Breast epithelium (tissue), 4 donors: ENCODE measurements at regions not wholly inside any gene's neighbourhood (a gene's known extent, or its start where the extent isn't known, plus 50 kb on each side); places are given as distances from the start of the nearest gene placed in this dataset.

ENCODE experiments used
- DNase-seq, 2 donors: peaks; one replicate each; pipeline ENCODE4 v3.0.0-alpha.2; 2019; ENCODE audit warnings: low spot score in 2 of 2
- H3K27ac ChIP-seq, 2 donors: fragments of 200-600 bp; sonication (generic) in 1 of 2; one replicate each; pipeline ENCODE4 v1.5.1; 2016 to 2019; ENCODE audit warnings: mild to moderate bottlenecking in 1 of 2
- H3K27me3 ChIP-seq, 2 donors: fragments of 200-600 bp; sonication (generic) in 1 of 2; one replicate each; pipeline versions ENCODE4 v1.5.1 to v1.6.0; 2017 to 2019; ENCODE audit warnings: control low read depth in 1 of 2, mild to moderate bottlenecking in 1 of 2
- H3K36me3 ChIP-seq: fragments of 200-600 bp; one replicate; pipeline ENCODE4 v1.5.1; 2019
- H3K4me1 ChIP-seq, 2 donors: fragments of 200-600 bp; sonication (generic); one replicate each; pipeline ENCODE4 v1.5.1; 2016 to 2019; ENCODE audit warnings: control low read depth in 1 of 2
- H3K4me3 ChIP-seq, 3 donors: fragments of 200-600 bp; sonication (generic); 1 replicate in 2 of 3; 2 replicates in 1 of 3; pipeline ENCODE4 v1.5.1; 2016 to 2019; ENCODE audit warnings: mild to moderate bottlenecking in 3 of 3, moderate library complexity in 2 of 3
- H3K9me3 ChIP-seq, 2 donors: fragments of 200-600 bp; sonication (generic) in 1 of 2; one replicate each; pipeline ENCODE4 v1.5.1; 2016 to 2019; ENCODE audit warnings: control low read depth in 1 of 2
- CTCF ChIP-seq, 3 donors: fragments of 450-650 bp; IDR thresholded peaks; one replicate each; pipeline ENCODE4 v1.5.1; 2016 to 2017; ENCODE audit warnings: antibody characterized with exemption in 3 of 3, mild to moderate bottlenecking in 3 of 3, moderate library complexity in 3 of 3
- POLR2A ChIP-seq: fragments of 450-650 bp; IDR thresholded peaks from one replicate; pipeline ENCODE4 v1.6.1; 2016; ENCODE audit warnings: antibody characterized with exemption, mild to moderate bottlenecking, moderate library complexity
- POLR2AphosphoS5 ChIP-seq, 3 donors: sonication (generic); formaldehyde crosslinking; IDR thresholded peaks; one replicate each; pipeline ENCODE4 v1.6.1; 2017; ENCODE audit warnings: antibody characterized with exemption in 3 of 3
- intact Hi-C: fragments of 100-400 bp; cut with DNase I; formaldehyde crosslinking; loops from one replicate; pipeline ENCODE4 v1.15.1; 2023; ENCODE audit warnings: low total_unique reads

- no peak for TF ChIP-seq POLR2AphosphoS5 (IDR thresholded peaks at IDR 0.05)
- no peak for TF ChIP-seq POLR2A
- no peak for TF ChIP-seq CTCF (IDR thresholded peaks at IDR 0.05)
- Histone ChIP-seq H3K36me3 (no peaks in the 10 kb centered on the region), H3K9me3 (no peaks in the 10 kb centered on the region), H3K4me1 (no peaks in the 10 kb centered on the region), H3K4me3 (no peak overlapping the region), H3K27ac (no peak overlapping the region), H3K27me3 (peaks cover 0 to 65% of the 10 kb centered on the region in 2 donors)
- no peak for DNase-seq
- intact Hi-C loops, result no loop called here
Observed at GRCh38 chr22:49106096-49106841, 721.4 kb downstream of the BRD1 start.

- no peaks in the 10 kb centered on the region for H3K9me3 ChIP-seq
- H3K4me1 ChIP-seq, result no peaks in the 10 kb centered on the region
- H3K4me3 ChIP-seq, result no peak overlapping the region
- no peak overlapping the region for H3K27ac ChIP-seq
- TF ChIP-seq POLR2AphosphoS5 (IDR thresholded peaks at IDR 0.05), result no peak
- no peak for TF ChIP-seq CTCF (IDR thresholded peaks at IDR 0.05)
- no peak for TF ChIP-seq POLR2A
- DNase-seq, result no peak
- no peaks in the 10 kb centered on the region for H3K36me3 ChIP-seq
- peaks cover 0 to 79% of the 10 kb centered on the region in 2 donors for H3K27me3 ChIP-seq
- intact Hi-C loops, result no loop called here
Observed at GRCh38 chr22:49104434-49104833, 723.2 kb downstream of the BRD1 start.

GRCh38 chr22:49103314-49104059 lies 724.2 kb downstream of the BRD1 start:
- DNase-seq, result no peak
- H3K4me1 ChIP-seq, result no peaks in the 10 kb centered on the region
- no peak overlapping the region for H3K4me3 ChIP-seq
- H3K36me3 ChIP-seq, result no peaks in the 10 kb centered on the region
- TF ChIP-seq POLR2A, result no peak
- no peak for TF ChIP-seq CTCF (IDR thresholded peaks at IDR 0.05)
- TF ChIP-seq POLR2AphosphoS5 (IDR thresholded peaks at IDR 0.05), result no peak
- H3K27ac ChIP-seq, result no peak overlapping the region
- intact Hi-C loops, result no loop called here
- peaks cover 0 to 71% of the 10 kb centered on the region in 2 donors for H3K27me3 ChIP-seq
- H3K9me3 ChIP-seq, result no peaks in the 10 kb centered on the region

GRCh38 chr22:49102367-49102766 lies 725.3 kb downstream of the BRD1 start:
- Histone ChIP-seq H3K36me3 (no peaks in the 10 kb centered on the region), H3K27me3 (peaks cover 0 to 60% of the 10 kb centered on the region in 2 donors), H3K9me3 (no peaks in the 10 kb centered on the region), H3K4me1 (no peaks in the 10 kb centered on the region), H3K4me3 (no peak overlapping the region), H3K27ac (no peak overlapping the region)
- no peak for DNase-seq
- intact Hi-C loops, result no loop called here
- TF ChIP-seq POLR2AphosphoS5 (IDR thresholded peaks at IDR 0.05), result no peak
- no peak for TF ChIP-seq POLR2A

GRCh38 chr22:49101873-49102272 lies 725.8 kb downstream of the BRD1 start:
- intact Hi-C loops, result no loop called here
- no peaks in the 10 kb centered on the region for H3K4me1 ChIP-seq
- no peak for TF ChIP-seq POLR2AphosphoS5 (IDR thresholded peaks at IDR 0.05)
- TF ChIP-seq CTCF (IDR thresholded peaks at IDR 0.05), result no peak
- no peak for TF ChIP-seq POLR2A
- no peaks in the 10 kb centered on the region for H3K36me3 ChIP-seq
- no peak overlapping the region for H3K27ac ChIP-seq
- no peaks in the 10 kb centered on the region for H3K9me3 ChIP-seq
- DNase-seq, result peak in 1 of 2 donors; percentile 12
- H3K4me3 ChIP-seq, result no peak overlapping the region
- peaks cover 0 to 55% of the 10 kb centered on the region in 2 donors for H3K27me3 ChIP-seq
